ENCODE measurements at regions not wholly inside any gene's neighbourhood (a gene's known extent, or its start where the extent isn't known, plus 50 kb on each side); places are given as distances from the start of the nearest gene placed in this dataset.
"Not testable (repeated sequence)": the region's sequence is repeated elsewhere in the genome, so short reads cannot be mapped to it uniquely, and the experiment has no call there.

GRCh38 chr7:48992816-48993215, 68.5 kb downstream of the CDC14C start:
- no peak overlapping the region for H3K9ac ChIP-seq (ENCODE audit: low read depth, low read length)
- no peak overlapping the region for H3K4me3 ChIP-seq (ENCODE audit: low read depth, low read length)
- H3K27me3 ChIP-seq (ENCODE audit: control insufficient read depth, insufficient read depth, low read length) = no peaks in the 10 kb centered on the region
- H3K36me3 ChIP-seq (ENCODE audit: control insufficient read depth, insufficient read depth, low read length) = no peaks in the 10 kb centered on the region
- H3K9me3 ChIP-seq (ENCODE audit: control insufficient read depth, insufficient read depth, low read length) = no peaks in the 10 kb centered on the region
- H3K4me1 ChIP-seq (ENCODE audit: control insufficient read depth, insufficient read depth, low read length) = no peaks in the 10 kb centered on the region

GRCh38 chr7:49001610-49002033, 77.3 kb downstream of the CDC14C start:
- no peak overlapping the region for H3K9ac ChIP-seq (ENCODE audit: low read depth, low read length)
- no peaks in the 10 kb centered on the region for H3K27me3 ChIP-seq (ENCODE audit: control insufficient read depth, insufficient read depth, low read length)
- no peaks in the 10 kb centered on the region for H3K9me3 ChIP-seq (ENCODE audit: control insufficient read depth, insufficient read depth, low read length)
- peaks cover 2% of the 10 kb centered on the region for H3K4me1 ChIP-seq (ENCODE audit: control insufficient read depth, insufficient read depth, low read length)
- no peaks in the 10 kb centered on the region for H3K36me3 ChIP-seq (ENCODE audit: control insufficient read depth, insufficient read depth, low read length)
- no peak overlapping the region for H3K4me3 ChIP-seq (ENCODE audit: low read depth, low read length)

GRCh38 chr7:49010717-49011116, 86.4 kb downstream of the CDC14C start:
- Histone ChIP-seq H3K9me3 (ENCODE audit: control insufficient read depth, insufficient read depth, low read length) (no peaks in the 10 kb centered on the region), H3K27me3 (ENCODE audit: control insufficient read depth, insufficient read depth, low read length) (no peaks in the 10 kb centered on the region), H3K36me3 (ENCODE audit: control insufficient read depth, insufficient read depth, low read length) (no peaks in the 10 kb centered on the region), H3K4me1 (ENCODE audit: control insufficient read depth, insufficient read depth, low read length) (no peaks in the 10 kb centered on the region), H3K9ac (ENCODE audit: low read depth, low read length) (no peak overlapping the region), H3K4me3 (ENCODE audit: low read depth, low read length) (no peak overlapping the region)

- Histone ChIP-seq H3K36me3 (ENCODE audit: control insufficient read depth, insufficient read depth, low read length) (no peaks in the 10 kb centered on the region), H3K9me3 (ENCODE audit: control insufficient read depth, insufficient read depth, low read length) (peaks cover 7% of the 10 kb centered on the region), H3K27me3 (ENCODE audit: control insufficient read depth, insufficient read depth, low read length) (no peaks in the 10 kb centered on the region), H3K4me3 (ENCODE audit: low read depth, low read length) (no peak overlapping the region), H3K9ac (ENCODE audit: low read depth, low read length) (no peak overlapping the region), H3K4me1 (ENCODE audit: control insufficient read depth, insufficient read depth, low read length) (no peaks in the 10 kb centered on the region)
Observed at GRCh38 chr7:49014870-49015269, 90.5 kb downstream of the CDC14C start.

GRCh38 chr7:49020145-49020544, 95.8 kb downstream of the CDC14C start:
- Histone ChIP-seq H3K4me3 (ENCODE audit: low read depth, low read length) (no peak overlapping the region), H3K36me3 (ENCODE audit: control insufficient read depth, insufficient read depth, low read length) (no peaks in the 10 kb centered on the region), H3K9ac (ENCODE audit: low read depth, low read length) (no peak overlapping the region), H3K9me3 (ENCODE audit: control insufficient read depth, insufficient read depth, low read length) (peaks cover 7% of the 10 kb centered on the region), H3K27me3 (ENCODE audit: control insufficient read depth, insufficient read depth, low read length) (no peaks in the 10 kb centered on the region), H3K4me1 (ENCODE audit: control insufficient read depth, insufficient read depth, low read length) (peaks cover 15% of the 10 kb centered on the region)

GRCh38 chr7:49022448-49022847, 98.1 kb downstream of the CDC14C start:
- Histone ChIP-seq H3K4me1 (ENCODE audit: control insufficient read depth, insufficient read depth, low read length) (peaks cover 15% of the 10 kb centered on the region), H3K9ac (ENCODE audit: low read depth, low read length) (no peak overlapping the region), H3K4me3 (ENCODE audit: low read depth, low read length) (no peak overlapping the region), H3K27me3 (ENCODE audit: control insufficient read depth, insufficient read depth, low read length) (no peaks in the 10 kb centered on the region), H3K36me3 (ENCODE audit: control insufficient read depth, insufficient read depth, low read length) (no peaks in the 10 kb centered on the region), H3K9me3 (ENCODE audit: control insufficient read depth, insufficient read depth, low read length) (no peaks in the 10 kb centered on the region)

- Histone ChIP-seq H3K4me3 (ENCODE audit: low read depth, low read length) (no peak overlapping the region), H3K27me3 (ENCODE audit: control insufficient read depth, insufficient read depth, low read length) (no peaks in the 10 kb centered on the region), H3K9me3 (ENCODE audit: control insufficient read depth, insufficient read depth, low read length) (no peaks in the 10 kb centered on the region), H3K4me1 (ENCODE audit: control insufficient read depth, insufficient read depth, low read length) (peaks cover 15% of the 10 kb centered on the region), H3K36me3 (ENCODE audit: control insufficient read depth, insufficient read depth, low read length) (no peaks in the 10 kb centered on the region), H3K9ac (ENCODE audit: low read depth, low read length) (peak overlapping the region; percentile 32)
Observed at GRCh38 chr7:49023345-49024328, 99.3 kb downstream of the CDC14C start.

GRCh38 chr7:49030221-49030620, 105.9 kb downstream of the CDC14C start:
- Histone ChIP-seq H3K4me1 (ENCODE audit: control insufficient read depth, insufficient read depth, low read length) (peaks cover 5% of the 10 kb centered on the region), H3K9ac (ENCODE audit: low read depth, low read length) (no peak overlapping the region), H3K27me3 (ENCODE audit: control insufficient read depth, insufficient read depth, low read length) (no peaks in the 10 kb centered on the region), H3K4me3 (ENCODE audit: low read depth, low read length) (no peak overlapping the region), H3K36me3 (ENCODE audit: control insufficient read depth, insufficient read depth, low read length) (no peaks in the 10 kb centered on the region), H3K9me3 (ENCODE audit: control insufficient read depth, insufficient read depth, low read length) (no peaks in the 10 kb centered on the region)

GRCh38 chr7:49033140-49033539, 108.8 kb downstream of the CDC14C start:
- H3K9ac ChIP-seq (ENCODE audit: low read depth, low read length); H3K27me3 ChIP-seq (ENCODE audit: control insufficient read depth, insufficient read depth, low read length); H3K36me3 ChIP-seq (ENCODE audit: control insufficient read depth, insufficient read depth, low read length); H3K4me3 ChIP-seq (ENCODE audit: low read depth, low read length); H3K9me3 ChIP-seq (ENCODE audit: control insufficient read depth, insufficient read depth, low read length): not testable (repeated sequence)
- H3K4me1 ChIP-seq (ENCODE audit: control insufficient read depth, insufficient read depth, low read length) = peaks cover 28% of the 10 kb centered on the region

GRCh38 chr7:49037346-49038210, 113.2 kb downstream of the CDC14C start:
- Histone ChIP-seq H3K9me3 (ENCODE audit: control insufficient read depth, insufficient read depth, low read length) (no peaks in the 10 kb centered on the region), H3K27me3 (ENCODE audit: control insufficient read depth, insufficient read depth, low read length) (no peaks in the 10 kb centered on the region), H3K4me3 (ENCODE audit: low read depth, low read length) (no peak overlapping the region), H3K36me3 (ENCODE audit: control insufficient read depth, insufficient read depth, low read length) (no peaks in the 10 kb centered on the region), H3K9ac (ENCODE audit: low read depth, low read length) (no peak overlapping the region), H3K4me1 (ENCODE audit: control insufficient read depth, insufficient read depth, low read length) (peaks cover 34% of the 10 kb centered on the region)

- Histone ChIP-seq H3K9me3 (ENCODE audit: control insufficient read depth, insufficient read depth, low read length) (no peaks in the 10 kb centered on the region), H3K9ac (ENCODE audit: low read depth, low read length) (no peak overlapping the region), H3K4me3 (ENCODE audit: low read depth, low read length) (no peak overlapping the region), H3K36me3 (ENCODE audit: control insufficient read depth, insufficient read depth, low read length) (no peaks in the 10 kb centered on the region), H3K4me1 (ENCODE audit: control insufficient read depth, insufficient read depth, low read length) (peaks cover 32% of the 10 kb centered on the region), H3K27me3 (ENCODE audit: control insufficient read depth, insufficient read depth, low read length) (no peaks in the 10 kb centered on the region)
Observed at GRCh38 chr7:49038821-49039358, 114.5 kb downstream of the CDC14C start.
